HL-60 (cell line): ENCODE measurements at regions not wholly inside any gene's neighbourhood (a gene's known extent, or its start where the extent isn't known, plus 50 kb on each side); places are given as distances from the start of the nearest gene placed in this dataset.
A peak's percentile ranks its signal among the peaks of the same experiment; 100 is the strongest.
"Not testable (repeated sequence)": the region's sequence is repeated elsewhere in the genome, so short reads cannot be mapped to it uniquely, and the experiment has no call there.

Experiments used
- DNase-seq, 2 experiments: peaks; one replicate each; pipeline ENCODE4 v3.0.0-alpha.2; 2010 to 2020; ENCODE audit warnings: low read depth in 1 of 2, low spot score in 1 of 2
- H3K27ac ChIP-seq: fragments of 250-450 bp; sonication (Bioruptor Pico); replicated peaks from 2 replicates; pipeline ENCODE4 v1.5.1; 2020; ENCODE audit warnings: mild to moderate bottlenecking, moderate library complexity
- H3K27me3 ChIP-seq: fragments of 250-450 bp; sonication (Bioruptor Pico); 2 replicates; pipeline ENCODE4 v1.5.1; 2021; ENCODE audit warnings: mild to moderate bottlenecking, moderate library complexity; ENCODE audit not compliant: insufficient read depth, poor library complexity, severe bottlenecking
- H3K4me3 ChIP-seq: replicated peaks from 2 replicates; pipeline ENCODE4 v1.5.1; 2011; ENCODE audit warnings: mild to moderate bottlenecking, control low read depth, low read length; ENCODE audit not compliant: insufficient read depth
- CTCF ChIP-seq: IDR thresholded peaks from one replicate; pipeline ENCODE4 v1.5.1; 2011; ENCODE audit warnings: low read length, control low read depth, inconsistent platforms; ENCODE audit not compliant: insufficient read depth
- GABPA ChIP-seq: IDR thresholded peaks from 2 replicates; pipeline ENCODE4 v1.6.1; 2012; ENCODE audit warnings: low read depth
- POLR2AphosphoS5 ChIP-seq: IDR thresholded peaks from 2 replicates; pipeline ENCODE4 v1.6.1; 2012; ENCODE audit warnings: low read depth
- REST ChIP-seq: IDR thresholded peaks from 2 replicates; pipeline ENCODE4 v1.6.1; 2012; ENCODE audit warnings: low read depth; ENCODE audit not compliant: insufficient replicate concordance
- SPI1 ChIP-seq: IDR thresholded peaks from 2 replicates; pipeline ENCODE4 v1.6.1; 2012; ENCODE audit warnings: low read depth, mild to moderate bottlenecking, borderline replicate concordance

GRCh38 chr14:90464481-90464880 is 67.7 kb downstream of the CALM1 start:
- H3K4me3 ChIP-seq, result no peak overlapping the region
- TF ChIP-seq REST, result no peak
- no peak for TF ChIP-seq CTCF
- no peak for TF ChIP-seq SPI1

GRCh38 chr14:90467501-90467900 is 70.7 kb downstream of the CALM1 start:
- DNase-seq, result no peak

More at GRCh38 chr14:90464481-90464880, 67.7 kb downstream of the CALM1 start:
- DNase-seq, result no peak
- Histone ChIP-seq H3K27ac (no peak overlapping the region), H3K27me3 (peaks cover 2% of the 10 kb centered on the region)

GRCh38 chr14:90469416-90469815 is 72.6 kb downstream of the CALM1 start:
- not testable (repeated sequence) for DNase-seq, H3K27me3 ChIP-seq, H3K4me3 ChIP-seq, H3K27ac ChIP-seq
- peak; percentile 20; the same call in 1 of the 2 replicates for TF ChIP-seq SPI1

More at GRCh38 chr14:90467501-90467900, 70.7 kb downstream of the CALM1 start:
- H3K4me3 ChIP-seq, result no peak overlapping the region
- peaks cover 2% of the 10 kb centered on the region for H3K27me3 ChIP-seq
- no peak overlapping the region for H3K27ac ChIP-seq
- TF ChIP-seq POLR2AphosphoS5 (no peak), CTCF (no peak), GABPA (no peak), REST (no peak), SPI1 (no peak)

GRCh38 chr14:90472632-90473031 is 75.8 kb downstream of the CALM1 start:
- no peak overlapping the region for H3K4me3 ChIP-seq
- DNase-seq, result no peak
- H3K27me3 ChIP-seq, result peaks cover 8% of the 10 kb centered on the region
- no peak overlapping the region for H3K27ac ChIP-seq
- no peak for TF ChIP-seq SPI1
- TF ChIP-seq CTCF, result no peak
- no peak for TF ChIP-seq GABPA
- TF ChIP-seq REST, result no peak
- TF ChIP-seq POLR2AphosphoS5, result no peak
